SK-N-SH treated with all-trans-retinoic acid at 6 μM for 48 hours (cell line): ENCODE measurements at regions not wholly inside any gene's neighbourhood (a gene's known extent, or its start where the extent isn't known, plus 50 kb on each side); places are given as distances from the start of the nearest gene placed in this dataset.

ENCODE experiments used
- ATAC-seq: fragments of 200-7000 bp; cut with Tn5 transposase; 3 replicates; pipeline ENCODE4 v1.9.1; 2020; ENCODE audit warnings: mild to moderate bottlenecking, moderate library complexity
- ARNTL ChIP-seq: fragments of 450-650 bp; formaldehyde crosslinking; IDR thresholded peaks from 2 replicates; pipeline ENCODE4 v1.5.0; 2020; ENCODE audit warnings: low read depth, mild to moderate bottlenecking, moderate library complexity, borderline replicate concordance
- BACH2 ChIP-seq: fragments of 250-450 bp; sonication (Bioruptor Pico); IDR thresholded peaks from 2 replicates; pipeline ENCODE4 v1.9.0; 2021; ENCODE audit warnings: mild to moderate bottlenecking, borderline replicate concordance
- CREB5 ChIP-seq: fragments of 250-450 bp; sonication (Bioruptor Pico); IDR thresholded peaks from 2 replicates; pipeline ENCODE4 v1.5.1; 2020; ENCODE audit warnings: low read depth, mild to moderate bottlenecking, moderate library complexity
- CSDC2 ChIP-seq: fragments of 250-450 bp; sonication (Bioruptor Pico); IDR thresholded peaks from 2 replicates; pipeline ENCODE4 v1.5.0; 2020; ENCODE audit warnings: mild to moderate bottlenecking, moderate library complexity
- CSRNP3 ChIP-seq: fragments of 250-450 bp; sonication (Bioruptor Pico); IDR thresholded peaks from 2 replicates; pipeline ENCODE4 v1.5.1; 2021; ENCODE audit warnings: mild to moderate bottlenecking, moderate library complexity
- ESRRG ChIP-seq: fragments of 250-450 bp; sonication (Bioruptor Pico); IDR thresholded peaks from 2 replicates; pipeline ENCODE4 v1.6.1; 2021; ENCODE audit warnings: mild to moderate bottlenecking
- GLIS3 ChIP-seq: fragments of 250-450 bp; sonication (Bioruptor Pico); IDR thresholded peaks from 2 replicates; pipeline ENCODE4 v1.5.0; 2020; ENCODE audit warnings: mild to moderate bottlenecking, moderate library complexity
- ISL1 ChIP-seq: fragments of 250-450 bp; sonication (Bioruptor Pico); IDR thresholded peaks from 2 replicates; pipeline ENCODE4 v2.1.2; 2022; ENCODE audit warnings: mild to moderate bottlenecking, moderate library complexity
- OSR1 ChIP-seq: fragments of 250-450 bp; sonication (Bioruptor Pico); IDR thresholded peaks from 2 replicates; pipeline ENCODE4 v1.8.0; 2022; ENCODE audit warnings: moderate library complexity, mild to moderate bottlenecking, inconsistent platforms
- PATZ1 ChIP-seq: fragments of 250-450 bp; sonication (Bioruptor Pico); IDR thresholded peaks from 2 replicates; pipeline ENCODE4 v1.8.0; 2020; ENCODE audit warnings: mild to moderate bottlenecking, moderate library complexity, borderline replicate concordance
- POU6F1 ChIP-seq: fragments of 250-450 bp; sonication (Bioruptor Pico); IDR thresholded peaks from 2 replicates; pipeline ENCODE4 v1.8.0; 2021; ENCODE audit warnings: low read depth, mild to moderate bottlenecking, moderate library complexity, borderline replicate concordance
- PPARA ChIP-seq: fragments of 250-450 bp; sonication (Bioruptor Pico); IDR thresholded peaks from 2 replicates; pipeline ENCODE4 v1.5.0; 2020; ENCODE audit warnings: mild to moderate bottlenecking, borderline replicate concordance
- RARB ChIP-seq: fragments of 250-450 bp; sonication (Bioruptor Pico); IDR thresholded peaks from 2 replicates; pipeline ENCODE4 v1.8.0; 2021; ENCODE audit warnings: mild to moderate bottlenecking, moderate library complexity
- SNAI2 ChIP-seq: fragments of 250-450 bp; sonication (Bioruptor Pico); IDR thresholded peaks from 2 replicates; pipeline ENCODE4 v1.5.0; 2020; ENCODE audit warnings: mild to moderate bottlenecking, moderate library complexity
- TCF4 ChIP-seq: fragments of 250-450 bp; sonication (Bioruptor Pico); IDR thresholded peaks from 2 replicates; pipeline ENCODE4 v1.8.0; 2021; ENCODE audit warnings: mild to moderate bottlenecking, moderate library complexity, borderline replicate concordance
- TOX ChIP-seq: fragments of 250-450 bp; sonication (Bioruptor Pico); IDR thresholded peaks from 2 replicates; pipeline ENCODE4 v1.8.0; 2021; ENCODE audit warnings: mild to moderate bottlenecking, moderate library complexity, borderline replicate concordance
- ZC3H10 ChIP-seq: fragments of 250-450 bp; sonication (Bioruptor Pico); IDR thresholded peaks from 2 replicates; pipeline ENCODE4 v1.5.1; 2021; ENCODE audit warnings: mild to moderate bottlenecking, moderate library complexity
- ZFP3 ChIP-seq: fragments of 250-450 bp; sonication (Bioruptor Pico); IDR thresholded peaks from 2 replicates; pipeline ENCODE4 v1.5.0; 2020; ENCODE audit warnings: mild to moderate bottlenecking, moderate library complexity
- ZFP30 ChIP-seq: fragments of 450-650 bp; formaldehyde crosslinking; IDR thresholded peaks from 2 replicates; pipeline ENCODE4 v1.5.0; 2022; ENCODE audit warnings: mild to moderate bottlenecking, moderate library complexity
- ZNF70 ChIP-seq: fragments of 450-650 bp; formaldehyde crosslinking; IDR thresholded peaks from 2 replicates; pipeline ENCODE4 v1.5.0; 2020; ENCODE audit warnings: mild to moderate bottlenecking, moderate library complexity
- ZNF8 ChIP-seq: fragments of 450-650 bp; formaldehyde crosslinking; IDR thresholded peaks from 2 replicates; pipeline ENCODE4 v1.5.0; 2020; ENCODE audit warnings: mild to moderate bottlenecking, moderate library complexity

- no peak for ATAC-seq
- TF ChIP-seq ZNF8 = no peak
- TF ChIP-seq ZFP3 (CRISPR knock-in tag) = no peak
- TF ChIP-seq ZNF70 = no peak
- TF ChIP-seq ESRRG (CRISPR knock-in tag) = no peak
- no peak for TF ChIP-seq BACH2 (CRISPR knock-in tag)
- no peak for TF ChIP-seq GLIS3
- TF ChIP-seq POU6F1 = no peak
- TF ChIP-seq ARNTL (CRISPR knock-in tag) = no peak
- no peak for TF ChIP-seq CSRNP3 (CRISPR knock-in tag)
- TF ChIP-seq PATZ1 (CRISPR knock-in tag) = no peak
- TF ChIP-seq, all 23 proteins: peak for 0
Observed at GRCh38 chr6:169994739-169995138, 243.3 kb downstream of the ERMARD start.

- no peak for TF ChIP-seq PPARA (CRISPR knock-in tag)
- TF ChIP-seq ISL1 (CRISPR knock-in tag) = no peak
- TF ChIP-seq RARB (CRISPR knock-in tag) = no peak
- TF ChIP-seq ZFP30 = no peak
- TF ChIP-seq CSDC2 (CRISPR knock-in tag) = no peak
- TF ChIP-seq ARNTL (CRISPR knock-in tag) = no peak
- TF ChIP-seq ESRRG (CRISPR knock-in tag) = no peak
- TF ChIP-seq SNAI2 = no peak
- no peak for TF ChIP-seq OSR1 (CRISPR knock-in tag)
- TF ChIP-seq TOX (CRISPR knock-in tag) = no peak
- TF ChIP-seq BACH2 (CRISPR knock-in tag) = no peak
- TF ChIP-seq ZFP3 (CRISPR knock-in tag) = no peak
- TF ChIP-seq TCF4 (CRISPR knock-in tag) = no peak
- no peak for TF ChIP-seq ZC3H10 (CRISPR knock-in tag)
- no peak for TF ChIP-seq ZNF70
- no peak for TF ChIP-seq CREB5 (CRISPR knock-in tag)
- no peak for ATAC-seq
Observed at GRCh38 chr6:169993861-169994481, 242.5 kb downstream of the ERMARD start.

- no peak for TF ChIP-seq ZFP3 (CRISPR knock-in tag)
- no peak for TF ChIP-seq PATZ1 (CRISPR knock-in tag)
- TF ChIP-seq PPARA (CRISPR knock-in tag) = no peak
- no peak for TF ChIP-seq BACH2 (CRISPR knock-in tag)
- no peak for TF ChIP-seq TOX (CRISPR knock-in tag)
- no peak for TF ChIP-seq TCF4 (CRISPR knock-in tag)
- TF ChIP-seq OSR1 (CRISPR knock-in tag) = no peak
- ATAC-seq = no peak
Observed at GRCh38 chr6:169991913-169992312, 240.5 kb downstream of the ERMARD start.
